ENCODE measurements at regions not wholly inside any gene's neighbourhood (a gene's known extent, or its start where the extent isn't known, plus 50 kb on each side); places are given as distances from the start of the nearest gene placed in this dataset.

DNA sequence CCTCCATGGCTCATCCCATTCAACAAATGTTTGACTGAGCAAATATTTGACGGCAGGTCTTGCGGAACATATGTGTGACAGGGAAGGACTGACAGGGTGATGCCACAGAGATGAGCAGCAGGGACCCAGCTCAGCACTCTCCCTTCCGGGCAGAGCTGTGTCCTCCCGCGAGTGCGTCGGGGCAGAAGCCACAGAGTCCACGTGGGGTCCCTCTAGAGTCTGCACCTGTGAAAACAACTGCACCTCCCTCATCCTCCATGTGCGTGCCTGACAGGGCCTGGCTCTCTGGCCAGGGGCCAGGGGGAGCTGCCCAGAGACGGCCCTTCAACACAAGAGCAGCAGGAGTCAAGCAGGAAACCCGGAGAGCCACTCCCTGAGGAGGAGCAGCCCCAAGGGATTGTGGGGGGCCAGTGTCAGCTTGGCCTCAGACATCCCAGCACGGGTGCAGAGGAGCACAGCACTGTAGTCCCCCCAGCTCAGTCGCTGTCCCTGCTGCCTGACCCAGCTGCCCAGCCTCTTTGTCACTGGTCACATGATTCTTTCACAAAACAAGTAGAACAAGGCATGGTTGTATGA lies 83.6 kb upstream of the TMEM72 start:
- TF ChIP-seq EZH2 (IDR thresholded peaks at IDR 0.05; ENCODE audit: low read length, missing control alignments) = no peak
- TF ChIP-seq, protein P1, sequence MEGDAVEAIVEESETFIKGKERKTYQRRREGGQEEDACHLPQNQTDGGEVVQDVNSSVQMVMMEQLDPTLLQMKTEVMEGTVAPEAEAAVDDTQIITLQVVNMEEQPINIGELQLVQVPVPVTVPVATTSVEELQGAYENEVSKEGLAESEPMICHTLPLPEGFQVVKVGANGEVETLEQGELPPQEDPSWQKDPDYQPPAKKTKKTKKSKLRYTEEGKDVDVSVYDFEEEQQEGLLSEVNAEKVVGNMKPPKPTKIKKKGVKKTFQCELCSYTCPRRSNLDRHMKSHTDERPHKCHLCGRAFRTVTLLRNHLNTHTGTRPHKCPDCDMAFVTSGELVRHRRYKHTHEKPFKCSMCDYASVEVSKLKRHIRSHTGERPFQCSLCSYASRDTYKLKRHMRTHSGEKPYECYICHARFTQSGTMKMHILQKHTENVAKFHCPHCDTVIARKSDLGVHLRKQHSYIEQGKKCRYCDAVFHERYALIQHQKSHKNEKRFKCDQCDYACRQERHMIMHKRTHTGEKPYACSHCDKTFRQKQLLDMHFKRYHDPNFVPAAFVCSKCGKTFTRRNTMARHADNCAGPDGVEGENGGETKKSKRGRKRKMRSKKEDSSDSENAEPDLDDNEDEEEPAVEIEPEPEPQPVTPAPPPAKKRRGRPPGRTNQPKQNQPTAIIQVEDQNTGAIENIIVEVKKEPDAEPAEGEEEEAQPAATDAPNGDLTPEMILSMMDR (conservative IDR thresholded peaks at IDR 0.05 in 1 of 2, IDR thresholded peaks at IDR 0.05 in 1 of 2; ENCODE audit: low read depth in 1 of 2, low read length in 2 of 2) = no peak
